A172 (cell line): ENCODE measurements at regions not wholly inside any gene's neighbourhood (a gene's known extent, or its start where the extent isn't known, plus 50 kb on each side); places are given as distances from the start of the nearest gene placed in this dataset.

Experiments
- DNase-seq: peaks from one replicate; pipeline ENCODE4 v3.0.0-alpha.2; 2015; ENCODE audit warnings: low spot score

DNA sequence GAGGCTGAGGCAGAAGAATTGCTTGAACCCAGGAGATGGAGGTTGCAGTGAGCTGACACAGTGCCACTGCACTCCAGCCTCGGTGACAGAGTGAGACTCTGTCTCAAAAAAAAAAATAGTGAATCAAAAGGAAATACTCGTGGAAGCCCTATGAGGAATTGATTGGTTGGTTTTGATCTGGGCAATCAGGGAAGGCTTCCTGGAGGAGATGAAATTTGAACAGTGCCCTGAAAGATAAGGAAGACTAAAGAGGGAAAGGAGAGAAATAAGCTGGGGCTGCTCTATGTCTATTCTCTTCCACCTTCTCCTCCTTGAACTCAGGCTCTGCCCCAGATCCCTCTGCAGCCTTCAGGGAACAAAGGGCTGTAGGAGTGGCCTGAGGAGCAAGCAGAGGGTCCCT, 54.1 kb downstream of the IRF2BPL start:
- no peak for DNase-seq

DNA sequence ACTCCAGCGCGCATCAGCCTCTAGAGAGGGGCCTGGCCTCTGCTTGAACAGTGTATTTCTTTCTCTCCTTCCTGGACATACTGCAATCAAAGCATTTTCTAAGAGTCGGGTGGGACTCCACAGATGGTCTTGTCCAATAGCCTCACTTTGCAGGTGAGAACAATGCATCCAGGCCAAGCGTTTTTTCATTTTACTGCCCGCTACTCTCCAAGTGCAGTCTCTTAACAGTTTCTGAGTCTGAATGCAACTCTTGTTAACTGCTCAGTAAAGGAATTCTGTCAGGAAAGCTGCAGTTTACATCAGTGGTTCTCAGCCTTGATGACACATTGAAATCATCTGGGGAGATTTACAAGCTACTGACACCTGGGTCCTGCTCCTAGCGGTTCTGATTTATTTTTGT, 57.0 kb downstream of the IRF2BPL start:
- no peak for DNase-seq

DNA sequence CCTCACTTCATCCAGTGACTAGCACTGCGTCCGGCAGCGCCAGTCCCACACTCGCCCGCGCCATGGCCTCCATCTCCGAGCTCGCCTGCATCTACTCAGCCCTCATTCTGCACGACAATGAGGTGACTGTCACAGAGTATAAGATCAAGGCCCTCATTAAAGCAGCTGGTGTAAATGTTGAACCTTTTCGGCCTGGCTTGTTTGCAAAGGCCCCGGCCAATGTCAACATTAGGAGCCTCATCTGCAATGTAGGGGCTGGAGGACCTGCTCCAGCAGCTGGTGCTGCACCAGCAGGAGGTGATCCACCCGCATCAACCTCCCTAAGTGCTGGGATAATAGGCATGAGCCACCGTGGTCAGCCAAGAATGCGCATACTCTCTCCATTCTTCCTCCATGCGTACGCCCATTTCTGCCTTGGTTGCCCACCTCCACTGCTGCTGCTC, 59.9 kb downstream of the IRF2BPL start:
- DNase-seq: no peak

DNA sequence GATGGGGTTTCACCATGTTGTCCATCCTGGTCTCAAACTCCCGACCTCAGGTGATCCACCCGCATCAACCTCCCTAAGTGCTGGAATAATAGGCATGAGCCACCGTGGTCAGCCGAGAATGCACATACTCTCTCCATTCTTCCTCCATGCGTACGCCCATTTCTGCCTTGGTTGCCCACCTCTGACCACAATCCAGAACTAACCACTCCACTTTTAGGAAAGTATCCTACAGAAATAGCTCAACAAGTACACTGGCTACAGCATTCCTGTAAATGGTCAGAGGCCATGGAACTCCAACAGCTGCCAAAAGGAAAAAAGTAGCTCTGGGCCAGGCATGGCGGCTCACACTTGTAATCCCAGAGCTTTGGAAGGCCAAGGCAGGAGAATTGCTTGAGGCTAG, 60.7 kb downstream of the IRF2BPL start:
- no peak for DNase-seq

DNA sequence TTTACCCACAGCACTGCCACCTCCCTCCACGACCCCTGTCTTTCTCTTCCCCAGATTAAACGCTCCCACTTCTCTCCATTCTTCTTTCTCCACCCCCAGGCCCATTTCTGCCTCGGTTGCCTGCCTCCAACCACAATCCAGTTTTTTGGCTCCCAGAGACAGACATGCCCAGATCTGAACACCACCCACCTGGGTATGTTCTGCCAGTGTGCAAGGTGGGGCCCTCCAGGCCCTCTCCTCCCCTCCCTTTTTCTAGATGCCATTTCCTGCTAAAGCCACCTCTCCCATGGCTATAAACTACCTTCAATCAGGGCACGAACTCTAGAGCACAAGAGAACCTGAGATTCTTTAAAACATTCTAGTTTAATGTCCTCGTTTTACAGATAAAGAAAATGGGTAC, 63.3 kb downstream of the IRF2BPL start:
- no peak for DNase-seq

DNA sequence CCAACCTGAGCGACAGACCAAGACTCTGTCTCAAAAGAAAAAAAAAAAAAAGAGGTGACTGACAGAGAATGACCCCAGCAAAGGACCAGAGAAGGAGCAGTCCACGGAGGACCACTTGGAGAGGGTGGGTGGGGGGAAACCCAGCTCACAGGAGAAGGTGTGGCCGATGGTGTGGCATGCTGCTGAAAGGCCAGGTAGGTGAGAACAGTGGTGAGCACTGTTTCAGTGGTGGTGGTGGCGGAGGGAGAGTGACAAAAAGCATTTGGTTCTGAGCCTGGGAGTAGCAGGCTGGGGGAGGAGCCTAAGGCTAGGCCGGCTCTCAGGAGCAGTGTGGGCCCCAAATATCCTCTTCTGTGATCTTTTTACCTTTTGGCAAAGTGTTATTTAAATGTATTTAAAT, 63.8 kb downstream of the IRF2BPL start:
- no peak for DNase-seq

DNA sequence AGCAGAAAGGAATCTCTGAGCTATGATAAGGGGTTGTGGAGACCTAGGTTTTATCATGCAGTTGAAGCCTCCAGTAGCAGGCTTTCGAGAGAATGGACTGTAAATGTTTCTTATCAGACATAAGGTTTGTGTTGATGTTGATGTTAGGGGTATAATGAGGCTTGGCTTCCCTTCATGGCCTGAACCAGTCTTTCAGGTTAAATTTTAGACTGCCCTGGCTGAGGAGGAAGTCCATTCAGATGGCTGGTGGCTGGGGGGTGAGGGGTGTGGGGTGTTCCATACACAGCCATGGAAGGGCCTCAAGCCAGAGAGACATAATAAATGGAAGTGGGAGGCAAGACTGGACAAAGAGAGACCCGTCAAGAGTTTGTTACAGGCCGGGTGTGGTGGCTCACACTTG, 65.1 kb downstream of the IRF2BPL start:
- DNase-seq: no peak

DNA sequence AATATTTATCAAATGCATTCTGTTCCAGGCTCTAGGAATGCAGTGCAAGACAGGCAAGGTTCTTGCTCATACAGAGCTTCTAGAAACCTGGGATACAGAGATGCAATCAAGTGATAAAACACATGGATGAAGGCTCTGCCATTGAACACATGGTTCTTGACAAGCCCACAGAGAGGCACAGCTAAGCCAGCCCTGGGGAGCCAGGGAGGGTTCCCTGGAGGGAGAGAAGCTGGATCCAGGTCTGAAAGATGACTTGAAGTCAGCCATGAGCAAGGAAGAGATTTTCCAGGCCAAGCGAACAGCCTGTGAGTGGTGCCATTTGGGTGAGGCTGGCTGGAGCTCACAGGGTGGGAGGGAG, 66.2 kb downstream of the IRF2BPL start:
- DNase-seq: no peak

DNA sequence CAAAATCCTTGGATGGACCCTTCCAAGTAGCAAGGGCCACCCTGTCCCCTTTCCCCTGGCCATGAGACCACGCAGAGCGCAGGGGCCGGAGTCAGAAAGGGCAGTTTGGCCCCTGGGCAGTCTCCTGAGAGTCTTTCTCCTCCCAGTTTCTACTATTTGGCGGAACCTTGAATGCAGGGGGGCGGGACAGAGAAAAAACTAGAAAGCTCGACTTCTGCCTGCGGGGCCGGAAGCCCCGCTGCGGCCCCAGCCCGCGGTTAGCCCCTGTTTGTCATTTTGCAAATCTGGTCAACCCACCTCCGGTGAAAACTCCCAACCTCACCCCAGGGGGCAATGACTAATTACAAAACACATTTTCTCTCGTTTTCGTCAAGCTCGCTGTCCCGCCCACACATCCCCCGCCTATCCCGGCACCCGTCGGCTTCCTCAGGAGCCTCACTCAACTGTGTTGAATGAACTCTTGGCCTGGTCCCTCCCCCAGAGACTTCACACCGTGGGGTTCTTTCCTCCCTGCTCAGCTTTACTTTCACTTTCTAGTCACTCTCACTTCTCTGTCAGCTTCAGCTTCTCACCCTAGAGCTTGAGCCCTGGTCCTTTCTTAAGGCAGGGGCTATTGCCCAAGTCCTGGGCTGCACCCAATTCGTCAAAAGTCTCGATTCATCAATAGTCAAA, 66.7 kb downstream of the IRF2BPL start:
- DNase-seq: peak; percentile 92

DNA sequence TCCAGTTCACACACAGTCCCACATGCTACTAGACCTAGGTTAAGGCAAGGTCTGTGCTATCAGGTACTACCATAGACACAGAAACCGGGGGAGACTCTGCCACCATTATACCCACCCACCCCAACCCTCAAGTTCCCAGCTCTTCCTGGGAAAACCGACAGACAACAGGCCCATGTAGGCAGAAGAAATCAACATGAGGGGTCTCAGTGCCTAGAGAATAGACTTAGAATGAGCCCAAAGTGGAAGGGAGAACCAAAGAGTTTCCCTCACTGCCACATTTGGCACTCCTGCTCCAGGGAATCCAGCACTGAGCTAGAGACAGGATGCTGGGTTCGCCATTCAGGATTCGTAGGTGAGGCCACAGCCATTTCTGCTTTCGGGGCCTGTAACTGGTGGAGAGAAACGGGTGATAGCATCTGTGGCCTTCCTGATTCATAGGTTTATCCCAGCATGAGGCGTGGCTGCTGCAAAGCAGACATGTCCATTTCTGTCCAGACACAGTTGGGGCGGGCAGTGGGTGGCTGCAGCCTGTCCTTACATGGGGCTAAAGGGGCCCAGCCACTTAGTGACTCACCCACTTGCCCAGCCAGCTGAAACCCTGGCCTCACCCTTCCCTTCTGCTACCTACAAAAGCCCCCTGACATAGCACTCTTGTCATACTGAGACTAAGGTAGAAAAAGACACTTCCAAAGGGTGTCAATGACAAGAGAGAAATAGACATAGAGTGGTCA, 69.4 kb downstream of the IRF2BPL start:
- DNase-seq: peak; percentile 85

DNA sequence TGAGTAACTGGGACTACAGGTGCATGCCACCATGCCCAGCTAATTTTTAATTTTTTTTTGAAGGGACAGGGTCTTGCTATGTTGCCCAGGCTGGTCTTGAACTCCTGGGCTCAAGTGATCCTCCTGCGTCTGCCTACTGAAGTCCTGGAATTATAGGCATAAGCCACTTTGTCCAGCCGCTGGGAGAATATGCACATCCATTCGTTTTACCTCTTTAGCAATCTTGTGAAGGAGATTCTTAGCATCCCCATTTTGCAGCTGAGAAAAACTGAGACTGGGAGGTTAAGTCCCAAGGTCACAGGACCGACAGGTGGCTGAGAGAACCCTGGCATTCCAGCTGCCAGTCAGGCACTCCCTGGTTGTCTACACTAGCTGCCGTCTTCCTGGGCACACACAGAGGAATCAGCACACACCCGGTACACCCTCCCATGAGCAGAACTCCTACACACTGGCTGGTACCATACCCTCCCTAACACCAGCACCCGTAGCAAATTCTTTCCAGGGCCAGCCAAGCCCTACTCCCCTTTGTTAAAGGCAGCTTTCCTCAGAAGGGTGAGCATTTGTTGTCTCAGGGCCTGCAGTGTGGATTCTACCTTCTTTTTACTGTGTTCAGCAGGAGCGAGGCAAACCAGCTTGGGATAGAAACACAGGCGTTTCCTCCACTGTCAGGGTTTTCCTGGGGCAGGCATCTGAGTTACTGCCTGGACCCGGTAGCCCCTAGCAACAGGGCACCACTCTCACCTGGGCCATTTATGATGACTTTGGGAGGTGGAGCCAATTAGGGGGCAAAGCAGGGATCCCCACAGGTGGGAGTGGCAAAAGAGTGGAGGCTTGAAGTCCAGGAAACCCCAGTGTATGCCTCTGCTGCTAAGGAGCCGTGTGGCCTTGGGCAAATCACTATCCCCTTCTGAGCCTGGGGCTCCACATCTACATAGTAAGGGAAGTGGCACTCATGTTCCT, 70.2 kb downstream of the IRF2BPL start:
- no peak for DNase-seq

DNA sequence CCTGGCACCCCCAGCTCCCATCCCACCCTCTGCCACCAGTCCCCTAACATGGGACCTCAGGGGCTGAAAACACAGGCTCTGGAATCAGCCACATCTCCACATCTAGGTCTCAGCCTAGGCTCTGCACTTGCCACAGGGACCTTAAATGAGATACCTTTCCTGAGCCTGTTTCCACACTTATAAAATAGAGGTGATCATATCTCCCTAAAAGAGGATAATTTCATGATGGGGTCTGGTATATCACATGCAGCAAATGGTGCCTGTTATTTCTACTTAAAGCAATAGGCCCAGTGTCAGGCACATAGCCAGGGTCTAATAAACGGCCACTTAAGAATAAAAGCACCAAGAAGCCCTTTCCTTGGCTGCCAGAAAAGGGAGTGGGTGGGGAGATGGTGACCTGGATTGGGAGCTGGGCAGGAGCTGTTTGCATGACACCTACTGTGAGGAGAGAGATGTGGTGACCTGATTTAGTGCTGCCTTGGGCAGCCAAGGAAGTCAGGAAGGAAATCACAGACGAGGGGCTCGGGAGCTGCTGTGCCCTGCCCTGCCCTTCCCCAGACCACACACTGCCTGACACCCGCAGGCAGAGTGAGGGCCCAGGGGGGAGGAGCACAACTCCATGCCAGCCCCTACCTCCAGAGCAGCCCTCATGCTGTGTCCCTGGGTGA, 71.2 kb downstream of the IRF2BPL start:
- DNase-seq: peak; percentile 67

DNA sequence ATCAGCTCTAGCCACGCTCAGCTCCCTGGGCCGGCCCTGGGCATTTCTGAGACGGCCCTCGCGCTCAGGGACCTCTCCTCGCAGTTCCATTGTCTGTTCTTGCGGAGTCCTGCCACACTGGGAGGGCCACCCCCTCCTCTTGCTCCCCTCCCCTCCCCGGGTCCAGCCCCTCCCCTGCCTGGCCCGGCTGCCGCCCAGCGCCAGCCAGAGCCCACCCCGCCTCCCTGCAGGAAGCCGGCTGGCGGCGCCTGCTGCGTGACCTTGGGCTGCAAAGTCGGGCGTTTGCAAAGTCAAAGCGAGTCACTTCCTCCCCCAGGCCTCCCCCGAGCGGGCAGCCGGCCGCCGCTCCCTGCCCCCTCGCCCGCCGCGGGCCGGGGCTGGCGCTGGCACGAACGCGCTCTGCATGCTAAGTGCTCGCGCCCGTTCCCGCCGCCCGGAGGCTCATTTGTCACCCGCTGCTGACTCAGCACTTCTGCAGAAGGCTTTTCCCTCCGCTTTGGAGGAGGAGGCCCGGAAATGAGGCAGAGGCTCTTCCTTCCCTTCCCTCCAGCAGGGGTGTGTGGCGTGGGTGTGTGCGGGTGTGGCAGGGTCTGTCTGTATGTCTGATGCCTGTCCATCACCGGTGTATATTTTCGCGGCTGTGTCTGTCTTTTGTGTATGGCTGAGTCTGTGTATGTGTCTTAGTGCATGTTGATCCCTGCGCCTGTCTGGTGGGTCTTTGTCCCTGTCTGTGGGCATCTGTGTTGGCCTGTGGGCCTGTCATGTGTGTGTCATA, 72.0 kb downstream of the IRF2BPL start:
- DNase-seq: peak; percentile 91

DNA sequence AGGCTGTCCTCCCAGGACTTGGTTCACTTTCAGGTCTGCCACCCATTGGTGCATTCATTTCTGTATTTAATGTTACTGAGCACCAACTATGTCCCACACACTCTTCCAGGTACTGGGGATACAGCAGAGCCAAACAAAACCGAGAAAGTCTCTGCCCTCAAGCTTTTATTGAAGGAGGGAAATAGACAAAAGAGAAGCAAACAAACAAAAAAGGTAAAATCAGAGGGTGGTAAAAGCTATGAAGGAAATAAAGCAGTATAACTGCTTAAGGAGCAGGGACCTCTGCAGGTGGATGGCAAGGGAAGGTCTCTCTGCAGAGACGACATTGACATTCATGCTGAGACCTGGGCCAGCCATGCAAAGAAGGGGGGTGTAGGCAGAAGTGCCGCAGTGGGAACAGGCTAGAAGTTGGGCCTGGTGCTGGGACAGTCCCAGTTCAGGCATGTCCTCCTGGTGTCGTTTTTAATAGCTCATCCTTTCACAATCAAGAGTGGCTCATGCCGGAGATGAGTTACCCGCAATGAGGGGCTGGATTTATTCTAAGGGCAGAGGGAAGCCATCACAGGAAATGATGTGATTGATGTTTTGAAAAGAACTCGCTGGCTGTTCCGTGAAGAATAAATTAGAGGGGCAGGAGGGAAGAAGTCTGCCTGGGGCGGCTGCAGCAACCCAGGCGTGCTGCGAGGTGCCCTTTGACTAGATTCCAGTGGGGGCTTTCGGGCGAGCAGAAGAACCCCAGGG, 72.8 kb downstream of the IRF2BPL start:
- DNase-seq: peak; percentile 50

DNA sequence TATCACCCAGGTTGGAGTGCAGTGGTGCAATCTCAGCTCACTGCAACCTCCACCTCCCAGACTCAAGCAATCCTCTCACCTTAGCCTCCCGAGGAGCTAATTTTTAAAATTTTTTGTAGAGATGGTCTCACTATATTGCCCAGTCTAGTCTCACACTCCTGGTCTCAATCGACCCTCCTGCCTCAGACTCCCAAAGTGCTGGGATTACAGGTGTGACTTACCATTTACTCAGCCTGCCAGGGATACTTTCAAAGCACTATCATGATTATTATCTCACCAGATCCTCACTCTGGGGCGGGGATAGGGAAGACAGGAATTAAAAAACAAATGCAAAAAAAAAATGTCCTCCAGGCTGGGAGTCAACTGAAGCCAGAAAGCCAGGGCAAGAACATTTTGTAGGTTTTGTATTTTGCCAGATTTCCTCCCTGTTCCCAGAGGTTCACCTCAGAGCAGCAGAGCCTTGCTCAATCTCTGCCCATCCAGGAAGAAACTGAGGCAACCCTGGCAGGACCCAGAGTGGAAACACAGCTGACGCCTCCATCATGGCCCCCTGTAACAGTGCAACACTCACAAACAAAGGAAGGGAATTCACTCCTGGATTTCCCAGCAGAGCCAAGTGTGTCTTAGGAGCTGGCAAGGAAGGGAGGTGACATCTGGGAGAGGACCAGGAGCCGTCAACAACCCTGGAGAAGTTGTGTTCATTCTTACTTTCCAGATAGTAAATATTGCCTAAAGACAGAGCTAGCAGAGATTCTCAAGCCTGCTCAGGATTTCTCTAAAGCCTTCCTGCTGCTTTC, 73.9 kb downstream of the IRF2BPL start:
- no peak for DNase-seq

DNA sequence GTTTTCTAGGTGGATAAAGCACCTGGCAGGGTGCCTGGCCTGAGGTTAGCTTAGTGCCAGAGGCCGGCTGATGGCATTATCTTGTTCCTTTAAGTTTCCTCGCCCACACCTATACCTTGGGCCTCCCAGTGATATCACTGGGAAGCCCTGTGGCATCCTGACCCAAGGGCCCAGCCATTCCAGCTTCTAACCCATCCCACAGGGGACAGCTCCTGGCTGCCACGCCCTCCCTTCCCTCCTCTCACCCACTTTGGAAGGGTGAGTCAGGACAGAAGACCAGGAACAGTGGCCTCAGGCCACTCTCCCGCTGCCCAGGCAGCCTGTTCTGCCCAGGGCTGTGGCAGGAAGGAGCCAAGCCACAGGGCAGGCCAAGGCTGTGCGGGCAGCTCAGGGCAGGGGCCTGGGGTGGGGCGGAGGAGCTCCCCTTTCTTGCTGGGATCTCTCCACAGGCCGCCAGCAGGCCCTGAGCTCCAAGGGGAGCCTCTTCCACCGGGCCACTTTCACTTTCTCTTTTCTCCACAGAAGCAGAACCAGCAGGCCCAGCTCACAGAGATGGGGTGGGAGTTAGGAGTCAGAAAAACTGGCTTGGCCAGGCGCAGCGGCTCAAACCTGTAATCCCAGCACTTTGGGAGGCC, 75.1 kb downstream of the IRF2BPL start:
- DNase-seq: peak; percentile 85

DNA sequence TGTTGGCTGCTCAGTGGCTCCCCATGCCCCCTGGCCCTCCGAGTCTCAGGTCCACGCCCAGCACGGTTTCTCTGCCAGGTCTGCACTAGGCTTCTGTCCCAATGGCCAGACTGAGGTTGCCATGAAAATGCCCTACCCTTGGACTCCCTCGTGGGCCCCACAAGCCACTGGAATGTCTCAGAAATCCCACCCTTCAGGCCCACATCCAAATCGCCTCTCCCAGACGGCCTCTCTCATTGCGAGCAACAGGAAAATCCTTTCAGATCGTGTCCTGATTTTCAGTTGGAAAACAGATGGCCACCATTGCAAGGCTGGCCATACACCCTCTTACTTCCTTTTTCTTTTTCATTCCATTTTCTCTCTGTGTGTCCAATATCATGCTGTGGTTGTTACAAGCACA, 77.3 kb downstream of the IRF2BPL start:
- DNase-seq: no peak

DNA sequence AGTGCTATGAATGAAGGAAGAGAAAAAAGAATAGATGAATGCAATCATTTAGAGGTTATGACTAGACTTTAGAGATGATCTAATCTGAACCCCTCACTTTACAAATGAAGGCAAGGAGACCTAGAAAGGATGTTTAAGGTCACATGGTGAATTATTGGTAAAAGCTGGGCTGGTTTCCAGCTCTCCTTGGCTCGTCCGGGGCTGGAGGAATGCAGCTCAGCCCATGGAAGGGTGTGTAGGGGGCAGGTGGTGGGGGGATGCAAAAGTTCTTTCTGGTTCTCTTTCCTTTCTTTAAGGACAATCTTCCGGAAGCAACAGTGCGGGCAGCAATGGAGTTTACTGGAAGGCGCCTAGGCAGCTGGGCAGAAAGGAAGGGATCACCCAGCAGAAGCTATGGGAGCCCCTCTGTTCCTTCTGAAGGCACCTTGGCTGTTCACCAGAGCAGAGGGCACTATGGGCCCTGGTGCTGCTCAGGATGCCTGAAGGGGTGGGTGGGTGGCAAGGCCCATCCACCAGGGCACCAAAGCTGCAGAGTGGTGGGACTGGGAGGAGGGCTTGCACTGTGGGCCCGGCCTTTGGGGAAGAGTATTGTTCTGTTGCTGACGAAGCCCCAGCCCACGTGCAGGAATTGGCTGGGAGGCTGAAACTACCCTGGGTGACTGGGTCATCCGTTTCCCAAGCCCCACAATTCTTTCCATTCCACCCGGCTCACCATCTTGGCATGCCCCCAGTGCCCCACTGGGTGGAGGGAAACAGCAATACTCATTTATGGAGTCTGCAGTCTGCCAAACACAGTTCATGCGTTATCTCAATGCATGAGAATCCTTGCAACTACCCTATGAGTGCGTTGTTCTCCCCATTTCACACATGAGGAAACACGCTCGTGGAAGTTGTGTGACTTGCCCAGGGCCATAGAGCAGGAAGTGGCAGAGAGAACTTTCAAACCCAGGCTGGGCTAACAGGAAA, 78.2 kb downstream of the IRF2BPL start:
- DNase-seq: no peak
